ENCODE measurements at regions not wholly inside any gene's neighbourhood (a gene's known extent, or its start where the extent isn't known, plus 50 kb on each side); places are given as distances from the start of the nearest gene placed in this dataset.

- Histone ChIP-seq H3K27ac (no peak overlapping the region), H3K27me3 (ENCODE audit: insufficient read depth, low read depth, severe bottlenecking) (no peaks in the 10 kb centered on the region), H3K4me3 (ENCODE audit: low read depth, low read length) (no peak overlapping the region), H3K9me3 (ENCODE audit: severe bottlenecking) (no peaks in the 10 kb centered on the region), H3K36me3 (no peaks in the 10 kb centered on the region)
- no peak for DNase-seq
- TF ChIP-seq CTCF (IDR thresholded peaks at IDR 0.05; ENCODE audit: low read depth, low read length): no peak
These were observed 353.7 kb upstream of the SOX2 start for GRCh38 chr3:181358060-181358459.

- H3K36me3 ChIP-seq: no peaks in the 10 kb centered on the region
- no peak for DNase-seq
- no peak overlapping the region for H3K4me3 ChIP-seq (ENCODE audit: low read depth, low read length)
- TF ChIP-seq CTCF (IDR thresholded peaks at IDR 0.05; ENCODE audit: low read depth, low read length): no peak
- no peaks in the 10 kb centered on the region for H3K27me3 ChIP-seq (ENCODE audit: insufficient read depth, low read depth, severe bottlenecking)
- no peak overlapping the region for H3K27ac ChIP-seq
- no peaks in the 10 kb centered on the region for H3K9me3 ChIP-seq (ENCODE audit: severe bottlenecking)
These were observed 357.6 kb upstream of the SOX2 start for GRCh38 chr3:181354140-181354539.

- DNase-seq: no peak
- H3K9me3 ChIP-seq (ENCODE audit: severe bottlenecking): peaks cover 5% of the 10 kb centered on the region
These were observed 354.8 kb upstream of the DNAJC19 start for GRCh38 chr3:181344331-181344730.

GRCh38 chr3:181336597-181336996, 347.1 kb upstream of the DNAJC19 start:
- no peak overlapping the region for H3K27ac ChIP-seq
- no peak for TF ChIP-seq CTCF (IDR thresholded peaks at IDR 0.05; ENCODE audit: low read depth, low read length)
- DNase-seq: no peak

More at GRCh38 chr3:181344331-181344730, 354.8 kb upstream of the DNAJC19 start:
- no peak overlapping the region for H3K27ac ChIP-seq
- H3K36me3 ChIP-seq: no peaks in the 10 kb centered on the region
- no peak for TF ChIP-seq CTCF (IDR thresholded peaks at IDR 0.05; ENCODE audit: low read depth, low read length)
- no peaks in the 10 kb centered on the region for H3K27me3 ChIP-seq (ENCODE audit: insufficient read depth, low read depth, severe bottlenecking)
- no peak overlapping the region for H3K4me3 ChIP-seq (ENCODE audit: low read depth, low read length)

GRCh38 chr3:181333394-181333793, 343.9 kb upstream of the DNAJC19 start:
- no peak for DNase-seq
- no peaks in the 10 kb centered on the region for H3K27me3 ChIP-seq (ENCODE audit: insufficient read depth, low read depth, severe bottlenecking)
- H3K4me3 ChIP-seq (ENCODE audit: low read depth, low read length): no peak overlapping the region
- no peak for TF ChIP-seq CTCF (IDR thresholded peaks at IDR 0.05; ENCODE audit: low read depth, low read length)
- no peak overlapping the region for H3K27ac ChIP-seq
- H3K9me3 ChIP-seq (ENCODE audit: severe bottlenecking): no peaks in the 10 kb centered on the region
- H3K36me3 ChIP-seq: no peaks in the 10 kb centered on the region

More at GRCh38 chr3:181336597-181336996, 347.1 kb upstream of the DNAJC19 start:
- H3K27me3 ChIP-seq (ENCODE audit: insufficient read depth, low read depth, severe bottlenecking): no peaks in the 10 kb centered on the region
- H3K36me3 ChIP-seq: no peaks in the 10 kb centered on the region
- no peak overlapping the region for H3K4me3 ChIP-seq (ENCODE audit: low read depth, low read length)
- H3K9me3 ChIP-seq (ENCODE audit: severe bottlenecking): peaks cover 5% of the 10 kb centered on the region

- H3K27me3 ChIP-seq (ENCODE audit: insufficient read depth, low read depth, severe bottlenecking): no peaks in the 10 kb centered on the region
- no peak for TF ChIP-seq CTCF (IDR thresholded peaks at IDR 0.05; ENCODE audit: low read depth, low read length)
- DNase-seq: no peak
- no peak overlapping the region for H3K27ac ChIP-seq
- no peaks in the 10 kb centered on the region for H3K9me3 ChIP-seq (ENCODE audit: severe bottlenecking)
- no peak overlapping the region for H3K4me3 ChIP-seq (ENCODE audit: low read depth, low read length)
- H3K36me3 ChIP-seq: no peaks in the 10 kb centered on the region
These were observed 341.5 kb upstream of the DNAJC19 start for GRCh38 chr3:181330821-181331563.
